ENCODE measurements at regions not wholly inside any gene's neighbourhood (a gene's known extent, or its start where the extent isn't known, plus 50 kb on each side); places are given as distances from the start of the nearest gene placed in this dataset.

DNA sequence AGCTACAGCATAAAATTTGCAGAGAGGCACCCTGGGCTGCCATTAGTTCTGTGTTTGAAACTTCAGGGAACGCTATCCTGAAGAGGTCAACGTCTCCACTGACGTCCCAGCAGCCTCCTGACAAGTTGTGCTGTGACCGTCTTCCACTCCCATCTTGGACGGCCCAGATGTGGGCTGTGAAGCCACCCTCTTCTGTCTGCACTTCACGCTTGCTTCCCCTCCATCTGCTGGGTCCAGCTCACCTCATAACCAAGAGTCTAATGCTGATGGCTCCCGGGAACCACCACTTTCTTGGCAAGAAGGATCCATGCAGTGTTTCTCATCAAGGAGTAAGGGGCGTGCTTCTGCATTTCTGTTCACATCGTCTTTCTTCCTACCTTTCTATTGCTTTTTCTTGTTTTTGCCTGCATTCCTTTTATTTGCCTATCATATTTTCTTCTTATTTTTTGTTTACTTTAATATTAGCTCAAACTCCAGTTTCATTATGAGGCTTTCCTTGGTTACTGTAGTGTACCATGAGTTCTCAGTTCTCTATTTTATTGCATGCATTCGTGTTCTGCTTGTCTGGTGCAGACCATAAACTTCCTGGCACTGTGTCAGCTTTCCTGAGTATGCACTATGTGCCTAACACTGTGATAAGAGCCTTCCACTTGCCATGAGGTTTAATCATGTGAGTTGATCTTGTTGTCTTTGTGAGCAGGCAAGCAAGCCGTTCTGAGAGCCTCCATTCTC is 631.8 kb upstream of the RAB6C start:
- H2AFZ ChIP-seq (ENCODE audit: low read length), result no peak overlapping the region
- DNase-seq (ENCODE audit: low spot score) (no peak), FAIRE-seq (no peak), ATAC-seq (no peak)
- in situ Hi-C loops (cut with HindIII; ENCODE audit: extremely low pct_ligation_motif_present, low pct_unique_long_range_greater_than_20kb) (no loop called here), intact Hi-C loops (cut with micrococcal nuclease; ENCODE audit: unreplicated experiment) (no loop called here)
- CTCF ChIA-PET (ENCODE audit: low intra/inter-chr PET ratio, low total read pairs), result no interaction called here
- no TSS peak for BruUV-seq (replicated peaks)
- no peaks in the 10 kb centered on the region for H4K20me1 ChIP-seq (ENCODE audit: insufficient read depth, low read length)
- H3K9ac ChIP-seq (ENCODE audit: insufficient read depth, low read depth, low read length), result no peak overlapping the region
- WGBS (ENCODE audit: low lambda C conversion rate), result 7% methylated on average over 11 of the region's 11 CpGs
- H3K4me3 ChIP-seq (replicated peaks in 1 of 3; ENCODE audit: insufficient read depth in 1 of 3, low read depth in 2 of 3, low read length in 3 of 3), result no peak overlapping the region
- H3K79me2 ChIP-seq (ENCODE audit: insufficient read depth, low read length), result no peaks in the 10 kb centered on the region
- no peak overlapping the region for H3K4me2 ChIP-seq (ENCODE audit: low read depth, low read length)
- no peak overlapping the region for H3K27ac ChIP-seq (ENCODE audit: extremely low read length, insufficient read depth, low read length)
- H3K4me1 ChIP-seq (ENCODE audit: insufficient read depth, low read length), result no peaks in the 10 kb centered on the region
- no peak for TF ChIP-seq TBL1XR1 (IDR thresholded peaks at IDR 0.05; ENCODE audit: borderline replicate concordance, low read length, partially characterized antibody)
- TF ChIP-seq, protein P1, sequence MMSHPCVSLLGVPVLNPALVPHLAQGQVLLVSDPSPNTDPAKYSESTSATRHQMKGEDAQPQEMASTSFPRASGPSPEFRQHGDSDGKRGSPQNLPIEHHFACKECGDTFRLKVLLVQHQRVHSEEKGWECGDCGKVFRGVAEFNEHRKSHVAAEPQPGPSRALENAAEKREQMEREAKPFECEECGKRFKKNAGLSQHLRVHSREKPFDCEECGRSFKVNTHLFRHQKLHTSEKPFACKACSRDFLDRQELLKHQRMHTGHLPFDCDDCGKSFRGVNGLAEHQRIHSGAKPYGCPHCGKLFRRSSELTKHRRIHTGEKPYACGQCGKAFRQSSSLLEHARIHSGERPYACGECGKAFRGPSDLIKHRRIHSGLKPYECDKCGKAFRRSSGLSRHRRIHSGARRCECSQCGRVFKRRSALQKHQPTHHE (CRISPR knock-in tag; IDR thresholded peaks at IDR 0.05; ENCODE audit: borderline replicate concordance), result no peak
- no peak for TF ChIP-seq POLR2AphosphoS5 (IDR thresholded peaks at IDR 0.05; ENCODE audit: low read depth, low read length)
- TF ChIP-seq ZNF775 (CRISPR knock-in tag; IDR thresholded peaks at IDR 0.05; ENCODE audit: borderline replicate concordance), result no peak
- TF ChIP-seq, protein P2, sequence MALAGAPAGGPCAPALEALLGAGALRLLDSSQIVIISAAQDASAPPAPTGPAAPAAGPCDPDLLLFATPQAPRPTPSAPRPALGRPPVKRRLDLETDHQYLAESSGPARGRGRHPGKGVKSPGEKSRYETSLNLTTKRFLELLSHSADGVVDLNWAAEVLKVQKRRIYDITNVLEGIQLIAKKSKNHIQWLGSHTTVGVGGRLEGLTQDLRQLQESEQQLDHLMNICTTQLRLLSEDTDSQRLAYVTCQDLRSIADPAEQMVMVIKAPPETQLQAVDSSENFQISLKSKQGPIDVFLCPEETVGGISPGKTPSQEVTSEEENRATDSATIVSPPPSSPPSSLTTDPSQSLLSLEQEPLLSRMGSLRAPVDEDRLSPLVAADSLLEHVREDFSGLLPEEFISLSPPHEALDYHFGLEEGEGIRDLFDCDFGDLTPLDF (CRISPR knock-in tag; IDR thresholded peaks at IDR 0.05), result no peak
- TF ChIP-seq FOXA1 (IDR thresholded peaks at IDR 0.05), result peak; percentile 41; the same call in 1 of the 2 replicates
- TF ChIP-seq FOXA1 (CRISPR knock-in tag; IDR thresholded peaks at IDR 0.05), result no peak
- POLR2A ChIA-PET, result no interaction called here
- H3K27me3 ChIP-seq (ENCODE audit: control insufficient read depth in 1 of 2, insufficient read depth in 2 of 2, low read length in 2 of 2), result no peaks in the 10 kb centered on the region
- no peaks in the 10 kb centered on the region for H3K36me3 ChIP-seq (replicated peaks in 1 of 2; ENCODE audit: control insufficient read depth in 1 of 2, insufficient read depth in 2 of 2, low read length in 2 of 2)
- H3K9me3 ChIP-seq (ENCODE audit: low read length), result no peaks in the 10 kb centered on the region
